NCI-H446 (cell line): ENCODE measurements at regions not wholly inside any gene's neighbourhood (a gene's known extent, or its start where the extent isn't known, plus 50 kb on each side); places are given as distances from the start of the nearest gene placed in this dataset.

ENCODE experiments used
- DNase-seq, 2 experiments: peaks; one replicate each; lab custom pipeline; 2025; lab: John Stamatoyannopoulos, UW

DNA sequence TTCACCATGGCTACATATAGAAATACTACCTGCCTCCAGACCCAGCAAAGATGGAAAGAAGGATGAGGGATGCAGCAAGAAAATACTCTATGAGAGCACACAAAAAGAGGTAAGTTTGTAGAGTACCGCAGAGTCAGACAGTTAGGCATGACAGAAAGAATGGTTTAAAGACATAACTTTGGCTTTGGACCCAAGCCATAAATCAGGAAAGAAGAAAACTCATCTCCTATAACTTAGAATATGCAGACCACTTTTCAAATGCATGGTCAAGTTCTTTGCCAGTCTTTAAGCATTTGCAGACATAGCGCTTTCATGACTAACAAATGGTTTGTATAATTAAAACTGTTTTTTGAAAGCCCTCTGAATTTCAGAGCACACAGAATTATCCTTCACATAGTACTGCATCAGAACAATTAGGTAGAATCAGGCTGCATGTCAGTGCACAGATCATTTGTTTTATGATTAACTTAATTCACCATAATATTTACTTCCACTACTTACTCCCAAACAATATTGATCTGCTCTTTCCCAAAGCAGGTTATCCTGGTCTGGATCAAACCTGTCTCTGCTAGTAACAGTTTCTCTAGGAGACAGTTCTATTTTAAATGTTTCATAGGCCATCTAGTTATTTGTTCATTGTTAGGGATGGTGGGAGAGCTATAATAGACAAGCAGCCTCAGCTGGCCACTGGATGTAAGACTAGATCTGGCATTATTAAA, 280.7 kb upstream of the NR5A2 start:
- no peak for DNase-seq

DNA sequence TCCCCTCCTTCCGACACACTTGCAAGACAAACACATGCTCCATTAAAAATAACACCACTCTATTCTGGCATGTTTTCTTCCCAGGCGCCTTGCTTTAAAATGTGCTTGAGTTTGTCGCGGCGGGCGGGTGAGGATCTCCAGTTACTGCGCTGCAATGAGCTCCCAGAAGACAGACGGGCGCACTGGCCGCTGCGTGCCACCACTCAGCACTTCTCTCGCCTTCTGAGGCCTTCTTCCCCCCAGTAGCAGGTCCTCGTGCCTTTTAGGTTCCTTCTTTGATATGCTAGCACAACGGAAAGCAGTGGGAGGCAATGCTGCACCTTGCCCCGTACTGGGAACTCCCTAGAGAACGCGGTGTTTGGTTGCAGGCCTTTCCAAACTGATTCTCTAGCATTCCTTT, 279.5 kb upstream of the NR5A2 start:
- no peak for DNase-seq

GRCh38 chr1:199751506-199751905, 276.0 kb upstream of the NR5A2 start:
- no peak for DNase-seq

DNA sequence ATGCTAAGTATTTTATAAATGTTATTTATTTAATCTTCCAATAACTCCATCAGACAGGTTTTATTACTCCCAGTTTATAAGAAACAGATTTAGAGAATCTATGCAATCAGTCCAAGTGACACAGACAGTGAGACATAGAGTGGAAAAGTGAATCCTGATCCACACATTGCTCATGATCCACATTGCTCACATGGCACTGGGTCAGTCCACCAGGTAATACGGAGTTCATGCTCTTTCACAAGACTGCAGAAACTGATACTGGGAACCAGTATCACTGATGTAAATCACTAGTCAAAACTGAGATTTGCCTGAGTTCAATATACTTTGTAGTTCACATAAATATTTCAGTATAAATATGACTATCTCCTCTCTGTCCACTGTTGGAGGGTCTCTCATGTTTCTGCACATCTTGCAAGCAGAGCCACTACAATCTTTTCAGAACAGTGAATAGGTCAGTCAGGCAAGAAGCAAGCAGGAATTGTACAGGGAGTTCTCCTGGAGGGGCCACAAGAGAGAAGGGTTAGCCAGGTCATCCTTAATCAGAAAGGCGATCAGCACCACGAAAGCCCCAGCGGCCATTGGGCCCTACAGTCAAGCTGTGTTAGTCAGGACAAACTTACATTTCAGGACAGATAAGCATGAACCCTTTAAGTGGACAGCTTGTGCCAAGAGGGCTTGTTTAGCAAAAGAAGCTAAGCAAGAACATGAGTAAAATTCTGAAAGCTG, 275.4 kb upstream of the NR5A2 start:
- no peak for DNase-seq

DNA sequence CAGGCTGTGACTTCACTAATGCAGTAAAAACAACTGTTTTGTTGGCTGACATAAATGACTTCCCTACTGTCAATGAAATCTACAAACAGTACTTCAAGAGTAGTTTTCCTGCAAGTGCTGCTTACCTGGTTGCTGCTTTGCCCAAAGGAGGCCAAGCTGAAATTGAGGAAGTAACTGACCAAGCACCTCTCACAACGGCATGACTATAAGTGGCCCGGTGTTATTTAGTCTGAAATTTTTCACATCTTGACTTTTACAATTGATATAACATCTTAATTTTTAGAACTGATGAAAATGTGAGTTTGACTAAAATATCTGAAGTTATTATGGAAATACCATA, 274.9 kb upstream of the NR5A2 start:
- no peak for DNase-seq

DNA sequence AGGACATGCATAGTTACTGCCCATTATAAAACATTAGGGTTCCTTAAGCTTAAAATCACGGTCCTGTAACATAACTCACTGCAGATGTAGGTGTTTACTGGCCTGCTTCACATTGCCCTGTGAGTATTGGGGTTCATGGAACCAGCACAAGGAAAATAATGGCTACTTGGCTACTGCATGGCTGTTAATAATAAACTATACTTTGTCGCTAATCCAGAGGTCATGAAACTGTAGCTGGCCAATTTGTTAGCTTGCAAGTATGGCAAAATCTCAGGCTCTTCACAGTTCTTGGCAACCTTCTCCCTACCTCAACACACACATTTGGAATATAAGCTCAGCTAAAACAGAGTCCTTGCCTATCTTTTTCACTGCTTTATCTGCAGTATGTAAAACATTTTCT, 274.0 kb upstream of the NR5A2 start:
- no peak for DNase-seq

- DNase-seq, result no peak
Observed at GRCh38 chr1:199756066-199756465, 271.4 kb upstream of the NR5A2 start.

DNA sequence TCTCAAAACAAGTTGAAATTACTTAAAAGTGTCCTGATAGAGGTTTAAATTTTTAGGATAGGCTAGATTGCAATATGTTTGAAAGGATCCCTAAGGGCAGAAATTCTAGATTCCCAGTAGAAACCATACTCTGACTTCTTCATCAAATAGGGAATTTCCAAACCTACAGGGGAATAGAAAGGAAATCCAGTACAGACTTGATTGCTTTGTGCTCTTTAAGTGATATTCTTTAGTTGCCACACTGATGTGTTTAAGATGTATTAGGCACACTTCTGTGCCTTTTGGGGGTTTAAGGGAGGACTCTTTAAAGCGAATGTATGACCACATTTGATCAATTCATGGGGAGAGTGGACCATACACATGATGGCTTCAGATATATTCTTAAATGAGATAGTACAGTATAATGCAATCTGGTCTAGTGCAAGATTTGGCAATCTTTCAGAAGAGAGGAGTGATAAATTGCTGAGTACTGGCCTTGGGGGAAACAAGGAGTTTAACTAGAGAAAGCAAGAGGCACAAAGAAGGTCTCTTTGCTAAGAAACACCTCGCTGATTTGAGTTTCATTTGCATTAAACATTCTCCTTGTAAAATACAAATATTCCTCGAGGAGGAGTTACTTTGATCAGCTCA, 268.8 kb upstream of the NR5A2 start:
- DNase-seq, result no peak

DNA sequence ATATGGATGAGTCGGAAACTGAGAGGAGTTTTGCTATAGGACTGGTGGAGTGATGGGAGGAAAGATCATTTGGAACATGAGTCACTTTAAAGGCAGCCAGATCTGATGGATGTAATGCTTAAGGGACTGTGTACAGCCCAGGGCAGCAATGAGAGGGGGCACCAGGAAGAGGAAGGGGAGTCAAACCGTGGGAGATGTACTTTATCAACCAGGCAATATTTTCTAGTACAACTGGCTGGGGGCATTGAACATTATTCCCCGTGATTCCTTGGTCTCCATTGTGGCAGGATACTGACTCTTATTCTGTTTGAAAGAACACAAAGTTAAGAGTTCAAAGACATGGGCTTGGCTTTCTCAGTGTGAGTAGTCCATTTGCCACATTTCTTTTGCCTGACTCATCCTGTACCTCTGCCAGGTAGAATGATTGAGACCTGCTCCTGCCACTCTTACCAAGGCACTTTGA, 268.2 kb upstream of the NR5A2 start:
- no peak for DNase-seq

- no peak for DNase-seq
Observed at GRCh38 chr1:199762572-199762971, 264.9 kb upstream of the NR5A2 start.

GRCh38 chr1:199766218-199766792, 261.2 kb upstream of the NR5A2 start:
- DNase-seq, result no peak

DNA sequence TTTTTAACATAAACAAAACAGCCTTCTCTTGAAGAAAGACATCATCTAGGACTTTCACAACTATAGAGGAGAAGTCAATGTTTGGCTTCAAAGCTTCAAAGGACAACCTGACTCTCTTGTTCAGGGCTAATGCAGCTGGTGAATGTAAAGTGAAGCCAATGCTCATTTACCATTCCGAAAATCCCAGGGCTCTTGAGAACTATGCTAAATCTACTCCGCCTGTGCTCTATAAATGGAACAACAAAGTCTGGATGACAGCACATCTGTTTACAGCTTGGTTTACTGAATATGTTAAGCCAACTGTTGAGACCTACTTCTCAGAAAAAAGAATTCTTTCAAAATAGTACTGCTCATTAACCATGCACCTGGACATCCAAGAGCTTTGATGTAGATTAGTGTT, 259.8 kb upstream of the NR5A2 start:
- DNase-seq, result no peak

DNA sequence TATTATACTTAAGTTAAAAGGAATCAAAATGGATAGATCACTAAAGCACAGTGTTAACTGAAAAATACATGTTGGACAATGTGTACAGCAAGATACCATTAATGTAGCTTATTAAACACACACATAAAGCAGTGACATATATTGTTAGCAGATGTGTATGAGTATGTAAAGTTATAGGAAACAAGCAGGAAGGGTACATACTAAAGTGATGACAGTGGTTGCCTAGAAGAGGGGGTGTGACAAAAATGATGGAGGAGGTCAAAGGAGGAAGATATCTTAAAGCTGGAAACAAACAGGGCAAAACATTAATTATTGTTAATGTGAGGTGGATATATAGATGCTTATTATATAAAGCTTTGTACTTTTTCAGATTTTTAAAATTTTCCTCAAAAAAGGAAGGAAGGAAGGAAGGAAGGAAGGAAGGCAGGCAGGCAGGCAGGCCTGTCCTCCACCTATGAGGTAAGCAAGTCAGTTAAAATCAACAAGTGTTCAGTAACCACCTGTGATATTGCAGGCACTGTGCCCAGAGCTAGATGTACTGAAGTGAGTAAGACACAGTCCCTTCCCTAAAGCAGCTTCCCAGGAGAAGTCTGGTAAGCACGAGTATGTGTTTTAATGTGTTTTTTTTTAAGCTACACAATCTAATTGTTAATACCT, 252.9 kb upstream of the NR5A2 start:
- no peak for DNase-seq

DNA sequence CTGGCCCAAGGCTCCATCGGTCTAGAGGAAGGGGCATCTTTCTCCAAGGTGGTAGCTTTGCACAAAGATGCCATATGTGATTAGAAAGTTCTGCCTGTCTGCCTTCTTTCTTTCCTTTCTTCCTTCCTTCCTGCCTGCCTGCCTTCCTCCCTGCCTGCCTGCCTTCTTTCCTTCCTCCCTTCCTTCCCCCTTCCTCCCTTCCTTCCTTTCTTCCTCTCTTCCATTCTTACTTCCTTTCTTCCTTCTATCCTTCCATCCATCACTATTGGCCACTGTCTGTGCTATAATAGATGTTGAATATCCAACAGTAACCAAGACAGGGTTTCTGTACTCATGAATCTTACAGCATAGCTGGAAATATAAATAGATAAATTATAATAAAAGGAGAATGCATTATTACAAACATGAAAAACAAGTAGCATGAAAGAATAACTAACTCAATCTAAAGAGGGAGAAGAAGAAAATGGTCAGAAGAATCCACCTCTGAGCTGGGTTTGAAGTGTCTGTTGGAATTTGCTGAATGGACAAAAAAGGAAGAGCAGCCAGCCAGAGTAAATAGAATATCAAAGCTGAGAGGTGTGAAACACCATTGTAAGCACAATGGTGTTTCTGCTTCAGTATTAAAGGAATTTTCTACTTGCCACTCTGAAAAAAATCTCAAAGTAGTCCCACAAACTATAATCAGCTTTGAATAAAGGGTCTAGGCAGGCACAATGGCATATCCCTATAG, 250.6 kb upstream of the NR5A2 start:
- DNase-seq, result no peak

DNA sequence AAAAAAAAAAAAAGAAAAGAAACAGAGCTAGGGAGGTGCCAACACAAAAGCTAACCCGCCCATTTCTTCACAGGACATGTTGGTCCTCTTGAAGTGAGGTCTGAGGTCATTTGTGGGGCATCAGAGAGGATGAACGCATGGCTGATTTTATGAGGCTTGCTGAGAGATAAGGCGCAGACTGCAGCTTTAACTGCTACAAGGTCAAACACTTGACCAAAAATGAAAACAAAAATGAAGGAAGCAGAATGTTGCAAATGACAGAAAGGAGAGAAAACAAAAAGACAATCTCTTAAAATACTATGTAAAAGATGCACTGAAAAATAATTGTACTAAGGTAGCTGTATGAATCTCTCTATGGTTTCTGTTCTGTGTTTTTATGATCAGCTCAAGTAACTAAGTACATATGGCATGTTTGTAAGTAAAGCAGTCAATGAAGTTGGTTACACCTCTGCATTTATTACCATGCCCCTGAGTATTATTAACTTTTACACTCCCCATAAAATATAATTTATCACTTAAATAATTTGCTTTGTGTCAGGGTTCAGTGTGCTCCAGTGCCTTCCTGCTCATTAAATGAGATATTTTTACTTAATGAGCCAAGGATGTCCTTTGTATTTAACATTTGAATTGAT, 249.1 kb upstream of the NR5A2 start:
- DNase-seq, result no peak

- DNase-seq, result no peak
Observed at GRCh38 chr1:199780091-199780490, 247.4 kb upstream of the NR5A2 start.

GRCh38 chr1:199780948-199781670, 246.4 kb upstream of the NR5A2 start:
- no peak for DNase-seq

GRCh38 chr1:199784138-199784895, 243.2 kb upstream of the NR5A2 start:
- no peak for DNase-seq

- DNase-seq, result no peak
Observed at GRCh38 chr1:199786695-199787094, 240.8 kb upstream of the NR5A2 start.

DNA sequence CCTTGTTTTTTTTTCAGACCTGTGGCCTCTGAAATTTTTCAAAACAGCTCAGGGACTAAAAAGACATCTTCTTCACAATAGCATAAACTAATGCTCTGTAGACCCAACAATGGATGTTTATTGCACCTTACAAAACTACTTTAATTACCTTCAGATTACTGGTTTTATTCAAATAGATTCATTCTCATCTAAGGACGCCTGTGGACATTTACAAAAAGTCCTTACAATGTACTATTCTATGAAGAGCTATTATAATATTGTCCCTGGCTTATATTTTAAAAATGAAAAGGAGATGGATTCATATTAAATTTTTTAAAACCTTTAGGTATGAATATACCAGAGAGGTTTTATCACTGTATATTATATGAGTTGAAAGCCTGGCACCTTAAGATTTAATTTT, 238.4 kb upstream of the NR5A2 start:
- no peak for DNase-seq
